WERI-Rb-1 (cell line): ENCODE measurements at regions not wholly inside any gene's neighbourhood (a gene's known extent, or its start where the extent isn't known, plus 50 kb on each side); places are given as distances from the start of the nearest gene placed in this dataset.

Experiments
- DNase-seq: peaks from one replicate; pipeline ENCODE4 v3.0.0-alpha.2; 2020
- H3K27ac ChIP-seq: fragments of 250-450 bp; sonication (Bioruptor Pico); 2 replicates; pipeline ENCODE4 v1.5.1; 2020; ENCODE audit warnings: mild to moderate bottlenecking, moderate library complexity
- H3K27me3 ChIP-seq: fragments of 250-450 bp; sonication (Bioruptor Pico); 2 replicates; pipeline ENCODE4 v1.5.1; 2021; ENCODE audit warnings: mild to moderate bottlenecking, low read depth, moderate library complexity; ENCODE audit not compliant: insufficient read depth, severe bottlenecking
- H3K36me3 ChIP-seq: fragments of 250-450 bp; sonication (Bioruptor Pico); 2 replicates; pipeline ENCODE4 v1.5.1; 2020; ENCODE audit warnings: mild to moderate bottlenecking, moderate library complexity
- H3K4me3 ChIP-seq: 2 replicates; pipeline ENCODE4 v1.5.1; 2011; ENCODE audit warnings: low read depth, mild to moderate bottlenecking, control low read depth, low read length
- H3K9me3 ChIP-seq: fragments of 250-450 bp; sonication (Bioruptor Pico); 2 replicates; pipeline ENCODE4 v1.5.1; 2021; ENCODE audit warnings: mild to moderate bottlenecking, moderate library complexity; ENCODE audit not compliant: severe bottlenecking
- TF ChIP-seq, protein P1 (sequence below): IDR thresholded peaks from 2 replicates; pipeline ENCODE4 v1.5.1; 2011; ENCODE audit warnings: low read depth, mild to moderate bottlenecking, control low read depth, inconsistent platforms, low read length

DNA sequence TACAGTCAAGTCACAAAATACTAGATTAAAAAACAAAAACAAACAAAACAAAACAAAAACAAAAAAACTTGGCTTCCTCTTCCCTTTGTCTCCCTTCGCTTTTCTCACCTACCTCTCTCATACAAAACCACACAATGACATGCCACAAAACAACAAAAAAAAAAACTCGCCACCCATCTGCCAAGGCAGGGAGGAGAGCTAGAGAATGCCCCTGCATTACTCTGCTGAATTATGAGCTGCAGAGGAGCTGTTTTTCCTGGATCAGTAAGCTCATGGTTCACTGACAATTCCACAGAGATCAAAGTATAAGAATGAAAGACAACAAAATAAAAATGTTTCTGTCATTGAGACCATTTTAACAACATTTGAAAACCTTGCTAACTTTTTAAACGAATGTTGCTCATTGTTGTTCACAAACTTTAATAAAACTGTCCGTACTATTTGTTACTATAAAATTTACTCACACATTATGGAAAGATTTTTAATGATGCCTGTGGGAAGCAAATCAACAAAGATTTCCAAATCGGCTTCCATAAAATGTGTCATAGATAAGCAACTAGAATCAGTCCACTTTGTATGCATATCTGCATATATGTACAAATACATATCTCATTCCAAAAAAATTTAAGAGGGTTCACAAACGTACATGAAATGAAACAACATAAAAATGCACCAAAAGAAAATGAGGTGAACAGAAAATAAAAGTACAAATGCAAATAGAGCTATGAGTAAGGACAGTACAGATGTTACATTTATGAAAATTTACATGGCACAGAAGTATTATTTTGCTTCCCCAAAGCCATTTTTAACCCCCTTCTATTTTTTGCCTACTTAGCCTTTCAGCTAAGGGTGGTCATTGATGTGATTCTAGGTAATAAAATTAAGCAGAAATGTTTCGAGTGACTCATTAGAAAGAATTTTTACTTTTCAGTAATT, 252.4 kb upstream of the FAT4 start:
- no peaks in the 10 kb centered on the region for H3K27me3 ChIP-seq
- no peak for DNase-seq
- no peak overlapping the region for H3K4me3 ChIP-seq
- TF ChIP-seq, protein P1, sequence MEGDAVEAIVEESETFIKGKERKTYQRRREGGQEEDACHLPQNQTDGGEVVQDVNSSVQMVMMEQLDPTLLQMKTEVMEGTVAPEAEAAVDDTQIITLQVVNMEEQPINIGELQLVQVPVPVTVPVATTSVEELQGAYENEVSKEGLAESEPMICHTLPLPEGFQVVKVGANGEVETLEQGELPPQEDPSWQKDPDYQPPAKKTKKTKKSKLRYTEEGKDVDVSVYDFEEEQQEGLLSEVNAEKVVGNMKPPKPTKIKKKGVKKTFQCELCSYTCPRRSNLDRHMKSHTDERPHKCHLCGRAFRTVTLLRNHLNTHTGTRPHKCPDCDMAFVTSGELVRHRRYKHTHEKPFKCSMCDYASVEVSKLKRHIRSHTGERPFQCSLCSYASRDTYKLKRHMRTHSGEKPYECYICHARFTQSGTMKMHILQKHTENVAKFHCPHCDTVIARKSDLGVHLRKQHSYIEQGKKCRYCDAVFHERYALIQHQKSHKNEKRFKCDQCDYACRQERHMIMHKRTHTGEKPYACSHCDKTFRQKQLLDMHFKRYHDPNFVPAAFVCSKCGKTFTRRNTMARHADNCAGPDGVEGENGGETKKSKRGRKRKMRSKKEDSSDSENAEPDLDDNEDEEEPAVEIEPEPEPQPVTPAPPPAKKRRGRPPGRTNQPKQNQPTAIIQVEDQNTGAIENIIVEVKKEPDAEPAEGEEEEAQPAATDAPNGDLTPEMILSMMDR: no peak
- H3K36me3 ChIP-seq: no peaks in the 10 kb centered on the region
- H3K9me3 ChIP-seq: no peaks in the 10 kb centered on the region
- H3K27ac ChIP-seq: no peak overlapping the region

DNA sequence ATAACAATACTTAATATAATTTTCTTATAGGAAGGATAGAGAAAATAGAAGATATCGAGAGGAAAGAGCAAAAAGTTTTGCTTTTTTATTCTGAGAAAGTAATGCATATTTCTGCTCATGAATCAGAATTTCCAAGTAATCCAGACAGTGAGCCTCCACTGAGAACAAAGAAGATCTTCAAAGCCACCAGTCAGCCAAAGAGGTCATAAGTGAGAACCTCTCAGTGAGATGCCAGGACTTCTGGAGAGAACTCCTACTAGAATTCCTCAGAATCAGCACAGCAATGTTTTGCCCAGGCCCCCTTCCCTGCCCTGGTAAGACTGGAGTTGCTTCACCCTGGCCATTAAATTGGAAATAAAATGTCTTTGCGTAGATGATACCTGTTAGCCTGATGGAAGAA, 254.4 kb upstream of the FAT4 start:
- H3K27me3 ChIP-seq: no peaks in the 10 kb centered on the region
- no peaks in the 10 kb centered on the region for H3K9me3 ChIP-seq
- no peak overlapping the region for H3K4me3 ChIP-seq
- no peaks in the 10 kb centered on the region for H3K36me3 ChIP-seq
- TF ChIP-seq, protein P1: no peak
- H3K27ac ChIP-seq: no peak overlapping the region
- no peak for DNase-seq

DNA sequence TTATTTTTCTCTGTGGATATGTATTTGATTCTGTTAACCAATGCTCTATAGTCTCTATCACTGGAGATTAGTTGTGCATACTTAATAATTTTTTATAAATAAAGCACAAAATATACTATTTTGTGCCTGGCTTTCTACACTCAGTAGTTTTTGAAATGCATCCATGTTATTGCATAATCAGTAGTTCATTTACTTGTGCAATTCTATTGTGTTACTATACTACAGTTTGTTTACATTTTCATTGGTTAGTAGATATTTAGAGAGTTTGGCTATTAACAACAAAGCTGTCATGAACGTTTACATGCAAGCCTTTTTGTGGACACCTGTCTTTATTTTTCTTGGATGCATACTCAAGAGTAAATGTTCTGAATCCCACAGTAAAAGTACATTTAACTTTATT, 265.0 kb upstream of the FAT4 start:
- DNase-seq: no peak
- Histone ChIP-seq H3K4me3 (no peak overlapping the region), H3K27me3 (no peaks in the 10 kb centered on the region), H3K27ac (no peak overlapping the region), H3K9me3 (no peaks in the 10 kb centered on the region), H3K36me3 (no peaks in the 10 kb centered on the region)
- TF ChIP-seq, protein P1: no peak

DNA sequence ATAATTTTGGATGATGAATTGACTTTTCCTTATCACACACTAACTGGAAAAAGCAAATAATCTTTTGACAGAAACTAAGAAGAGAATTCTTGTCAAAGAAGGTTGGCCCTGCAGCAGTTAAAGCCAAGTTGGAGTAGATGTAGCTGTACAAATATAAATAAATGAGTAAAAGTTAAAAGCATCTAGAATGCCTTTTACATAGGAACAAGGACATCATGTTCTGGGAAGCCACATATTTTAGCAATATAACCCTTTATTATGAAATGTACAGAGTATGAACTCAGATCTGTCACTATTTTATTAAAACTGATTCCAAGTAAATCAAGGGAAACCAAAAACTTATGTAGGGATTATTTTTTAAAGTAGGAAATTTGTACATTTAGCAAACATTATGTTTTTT, 269.4 kb upstream of the FAT4 start:
- TF ChIP-seq, protein P1: no peak
- H3K4me3 ChIP-seq: no peak overlapping the region
- no peak overlapping the region for H3K27ac ChIP-seq
- DNase-seq: no peak
- no peaks in the 10 kb centered on the region for H3K9me3 ChIP-seq
- H3K27me3 ChIP-seq: no peaks in the 10 kb centered on the region
- H3K36me3 ChIP-seq: no peaks in the 10 kb centered on the region

DNA sequence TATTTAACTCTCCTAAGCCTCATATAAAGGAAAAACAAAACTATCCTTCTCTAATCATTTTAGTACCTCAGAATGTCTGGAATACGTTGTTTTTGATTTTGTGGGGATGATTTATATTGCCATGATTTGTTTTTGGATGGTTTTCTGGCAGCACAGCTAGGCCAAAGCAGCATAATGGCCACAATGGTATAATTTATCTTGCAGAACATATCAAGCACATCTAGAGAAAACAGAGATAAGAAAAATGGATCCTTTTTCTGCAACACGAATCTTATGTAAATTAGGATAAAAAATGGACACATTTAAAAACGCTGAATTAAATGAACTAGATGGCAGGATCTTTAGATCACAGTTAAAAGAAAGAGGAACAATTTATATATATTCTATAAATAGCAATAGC, 269.9 kb upstream of the FAT4 start:
- no peak overlapping the region for H3K4me3 ChIP-seq
- no peaks in the 10 kb centered on the region for H3K9me3 ChIP-seq
- H3K36me3 ChIP-seq: no peaks in the 10 kb centered on the region
- no peak overlapping the region for H3K27ac ChIP-seq
- no peaks in the 10 kb centered on the region for H3K27me3 ChIP-seq
- TF ChIP-seq, protein P1: no peak
- no peak for DNase-seq
